ENCODE measurements at regions not wholly inside any gene's neighbourhood (a gene's known extent, or its start where the extent isn't known, plus 50 kb on each side); places are given as distances from the start of the nearest gene placed in this dataset.

GRCh38 chr6:137763436-137763835, 103.6 kb upstream of the TNFAIP3 start:
- Histone ChIP-seq H3K36me3 (ENCODE audit: control insufficient read depth in 2 of 4, insufficient read depth in 4 of 4, low read length in 3 of 4) (no peaks in the 10 kb centered on the region), H2BK12ac (ENCODE audit: low read depth, low read length) (no peak overlapping the region), H3K27ac (ENCODE audit: low read depth, low read length) (no peak overlapping the region), H3K4me2 (ENCODE audit: insufficient read depth in 1 of 2, low read depth in 2 of 2, low read length in 2 of 2) (no peak overlapping the region), H3K14ac (ENCODE audit: insufficient read length) (no peak overlapping the region), H3K4ac (replicated peaks; ENCODE audit: insufficient read length, low read depth, low read length) (no peak overlapping the region), H3K79me2 (ENCODE audit: control insufficient read depth in 1 of 2, insufficient read depth in 2 of 2, low read length in 2 of 2) (no peaks in the 10 kb centered on the region), H4K91ac (replicated peaks; ENCODE audit: insufficient read length, low read length) (no peak overlapping the region), H4K5ac (ENCODE audit: insufficient read length, low read depth, low read length) (no peak overlapping the region), H2BK15ac (ENCODE audit: low read length) (no peak overlapping the region), H3K23me2 (ENCODE audit: low read depth, low read length) (no peaks in the 10 kb centered on the region), H3K9me3 (ENCODE audit: insufficient read depth in 2 of 2, low read depth in 1 of 2, low read length in 1 of 2) (no peaks in the 10 kb centered on the region), H3K56ac (replicated peaks; ENCODE audit: insufficient read length, low read depth, low read length) (no peak overlapping the region), H4K8ac (ENCODE audit: extremely low read depth, insufficient read depth, low read length) (no peak overlapping the region), H3K4me3 (ENCODE audit: extremely low read depth in 1 of 4, insufficient read depth in 2 of 4, low read depth in 3 of 4, low read length in 4 of 4) (no peak overlapping the region), H3K23ac (ENCODE audit: insufficient read length) (no peak overlapping the region), H2BK5ac (ENCODE audit: low read depth, low read length) (no peak overlapping the region), H2AK5ac (ENCODE audit: low read depth, low read length) (no peak overlapping the region), H2AFZ (ENCODE audit: low read length) (no peak overlapping the region), H3K79me1 (ENCODE audit: low read depth, low read length) (no peaks in the 10 kb centered on the region), H4K20me1 (replicated peaks in 1 of 2; ENCODE audit: control insufficient read depth in 1 of 2, insufficient read depth in 2 of 2, low read length in 2 of 2) (no peaks in the 10 kb centered on the region), H3K9ac (replicated peaks in 1 of 4; ENCODE audit: extremely low read depth in 1 of 4, low read depth in 3 of 4, low read length in 3 of 4) (no peak overlapping the region), H2BK120ac (replicated peaks; ENCODE audit: low read depth, low read length) (no peak overlapping the region), H3K18ac (ENCODE audit: extremely low read depth, low read length) (no peak overlapping the region), H3K4me1 (replicated peaks in 1 of 4; ENCODE audit: control insufficient read depth in 3 of 4, insufficient read depth in 4 of 4, low read length in 3 of 4) (no peaks in the 10 kb centered on the region), H2BK20ac (ENCODE audit: low read length) (no peak overlapping the region), H3K27me3 (replicated peaks in 1 of 4; ENCODE audit: control insufficient read depth in 3 of 4, extremely low read depth in 1 of 4, insufficient read depth in 3 of 4, low read length in 3 of 4) (no peaks in the 10 kb centered on the region)
- ChIA-PET POLR2A (ENCODE audit: partially characterized antibody) (no interaction called here), CTCF (ENCODE audit: partially characterized antibody) (no interaction called here)
- FAIRE-seq (no peak), DNase-seq (ENCODE audit: low read depth in 1 of 2, low spot score in 2 of 2) (no peak)
- 100% methylated on average over 1 of the region's 1 CpG; no CpG with 5 or more reads in 1 of the 2 experiments for WGBS, 2 experiments (ENCODE audit: extremely low coverage in 1 of 2, insufficient coverage in 1 of 2, insufficient read length in 1 of 2, insufficient replicate concordance in 2 of 2, low coverage in 1 of 2, low lambda C conversion rate in 2 of 2, missing lambda C conversion rate in 1 of 2)
- TF ChIP-seq JUND (IDR thresholded peaks at IDR 0.05; ENCODE audit: low read length) (no peak), HDAC2 (IDR thresholded peaks at IDR 0.05; ENCODE audit: borderline replicate concordance in 1 of 2, low read depth in 2 of 2, low read length in 2 of 2) (no peak), TEAD4 (IDR thresholded peaks at IDR 0.05; ENCODE audit: low read depth, low read length) (no peak), SAP30 (IDR thresholded peaks at IDR 0.05; ENCODE audit: insufficient read depth, insufficient replicate concordance, low read length) (no peak), MAFK (IDR thresholded peaks at IDR 0.05; ENCODE audit: low read depth, low read length) (no peak), SUZ12 (IDR thresholded peaks at IDR 0.05; ENCODE audit: low read length) (no peak), SIN3A (conservative IDR thresholded peaks at IDR 0.05 in 1 of 2, IDR thresholded peaks at IDR 0.05 in 1 of 2; ENCODE audit: low read depth in 1 of 2, low read length in 2 of 2) (no peak)

Measured in H1 (cell line).